ENCODE measurements at regions not wholly inside any gene's neighbourhood (a gene's known extent, or its start where the extent isn't known, plus 50 kb on each side); places are given as distances from the start of the nearest gene placed in this dataset.

DNA sequence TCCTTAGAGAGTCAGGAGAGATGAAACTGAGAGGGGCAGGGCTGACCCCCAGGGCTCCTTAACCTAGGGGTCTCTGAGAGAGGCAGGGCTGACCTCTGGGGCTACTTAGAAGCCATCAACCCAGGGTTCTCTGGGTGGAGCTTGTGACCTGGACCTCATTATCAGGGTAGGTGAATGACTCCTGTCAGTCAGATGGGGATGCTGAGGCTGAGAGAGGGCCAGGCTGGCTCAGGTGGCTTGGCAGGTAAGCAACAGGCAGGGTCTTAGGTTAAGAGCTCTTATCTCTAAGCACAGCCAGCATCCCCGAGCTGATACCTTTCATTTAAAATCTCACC lies 160.9 kb downstream of the PTPRU start:
- Histone ChIP-seq H3K27me3 (no peaks in the 10 kb centered on the region), H3K27ac (no peak overlapping the region), H3K4me3 (no peak overlapping the region), H3K9me3 (peaks cover 0 to 6% of the 10 kb centered on the region in 2 donors), H3K36me3 (no peaks in the 10 kb centered on the region), H3K4me1 (no peaks in the 10 kb centered on the region)
- no peak for DNase-seq (ENCODE audit: low spot score in 2 of 2)
- TF ChIP-seq, protein P1, sequence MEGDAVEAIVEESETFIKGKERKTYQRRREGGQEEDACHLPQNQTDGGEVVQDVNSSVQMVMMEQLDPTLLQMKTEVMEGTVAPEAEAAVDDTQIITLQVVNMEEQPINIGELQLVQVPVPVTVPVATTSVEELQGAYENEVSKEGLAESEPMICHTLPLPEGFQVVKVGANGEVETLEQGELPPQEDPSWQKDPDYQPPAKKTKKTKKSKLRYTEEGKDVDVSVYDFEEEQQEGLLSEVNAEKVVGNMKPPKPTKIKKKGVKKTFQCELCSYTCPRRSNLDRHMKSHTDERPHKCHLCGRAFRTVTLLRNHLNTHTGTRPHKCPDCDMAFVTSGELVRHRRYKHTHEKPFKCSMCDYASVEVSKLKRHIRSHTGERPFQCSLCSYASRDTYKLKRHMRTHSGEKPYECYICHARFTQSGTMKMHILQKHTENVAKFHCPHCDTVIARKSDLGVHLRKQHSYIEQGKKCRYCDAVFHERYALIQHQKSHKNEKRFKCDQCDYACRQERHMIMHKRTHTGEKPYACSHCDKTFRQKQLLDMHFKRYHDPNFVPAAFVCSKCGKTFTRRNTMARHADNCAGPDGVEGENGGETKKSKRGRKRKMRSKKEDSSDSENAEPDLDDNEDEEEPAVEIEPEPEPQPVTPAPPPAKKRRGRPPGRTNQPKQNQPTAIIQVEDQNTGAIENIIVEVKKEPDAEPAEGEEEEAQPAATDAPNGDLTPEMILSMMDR (IDR thresholded peaks at IDR 0.05): no peak
- intact Hi-C loops (cut with DNase I): no loop called here

DNA sequence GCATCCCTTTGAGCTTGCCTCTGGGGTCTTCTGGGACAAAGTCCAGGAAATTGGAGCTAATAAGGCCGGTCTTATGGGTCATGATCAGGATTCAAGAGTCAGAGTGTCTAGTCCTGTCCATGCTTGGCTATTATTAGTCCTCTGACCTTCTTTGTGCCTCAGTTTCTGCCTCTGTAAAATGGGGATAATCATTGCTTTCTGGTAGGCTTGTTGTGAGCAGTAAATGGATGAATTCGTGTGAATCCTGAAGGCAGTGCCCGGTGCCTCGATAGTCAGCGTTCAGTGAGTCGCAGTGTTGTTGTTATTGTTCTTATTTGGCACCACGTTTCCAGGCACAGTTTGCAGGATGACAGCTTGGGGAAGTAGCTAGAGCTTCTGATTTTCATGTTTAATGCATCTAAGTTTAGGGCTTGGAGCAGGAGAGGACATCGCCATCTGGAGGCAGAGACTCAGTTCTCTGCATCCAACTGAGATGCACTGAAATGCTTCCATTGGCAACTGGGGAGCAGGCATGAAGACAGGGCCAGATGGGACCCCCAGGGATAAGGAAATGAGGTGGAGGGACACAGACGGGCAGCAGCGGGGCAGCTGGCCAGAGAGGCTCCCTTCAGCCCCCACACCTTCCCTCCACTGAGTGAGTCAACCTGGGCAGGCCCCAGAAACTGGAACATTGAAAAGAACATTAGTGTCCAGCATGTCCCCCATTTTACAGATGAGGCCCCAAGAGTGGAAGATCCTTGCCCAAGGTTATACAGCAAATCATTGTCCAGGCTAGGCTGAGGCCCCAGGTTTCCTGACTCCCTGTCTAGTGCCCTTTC lies 160.3 kb downstream of the PTPRU start:
- Histone ChIP-seq H3K4me1 (no peaks in the 10 kb centered on the region), H3K27me3 (no peaks in the 10 kb centered on the region), H3K4me3 (no peak overlapping the region), H3K36me3 (no peaks in the 10 kb centered on the region), H3K9me3 (peaks cover 0 to 6% of the 10 kb centered on the region in 2 donors), H3K27ac (no peak overlapping the region)
- TF ChIP-seq, protein P1 (IDR thresholded peaks at IDR 0.05): no peak
- intact Hi-C loops (cut with DNase I): no loop called here
- no peak for DNase-seq (ENCODE audit: low spot score in 2 of 2)

DNA sequence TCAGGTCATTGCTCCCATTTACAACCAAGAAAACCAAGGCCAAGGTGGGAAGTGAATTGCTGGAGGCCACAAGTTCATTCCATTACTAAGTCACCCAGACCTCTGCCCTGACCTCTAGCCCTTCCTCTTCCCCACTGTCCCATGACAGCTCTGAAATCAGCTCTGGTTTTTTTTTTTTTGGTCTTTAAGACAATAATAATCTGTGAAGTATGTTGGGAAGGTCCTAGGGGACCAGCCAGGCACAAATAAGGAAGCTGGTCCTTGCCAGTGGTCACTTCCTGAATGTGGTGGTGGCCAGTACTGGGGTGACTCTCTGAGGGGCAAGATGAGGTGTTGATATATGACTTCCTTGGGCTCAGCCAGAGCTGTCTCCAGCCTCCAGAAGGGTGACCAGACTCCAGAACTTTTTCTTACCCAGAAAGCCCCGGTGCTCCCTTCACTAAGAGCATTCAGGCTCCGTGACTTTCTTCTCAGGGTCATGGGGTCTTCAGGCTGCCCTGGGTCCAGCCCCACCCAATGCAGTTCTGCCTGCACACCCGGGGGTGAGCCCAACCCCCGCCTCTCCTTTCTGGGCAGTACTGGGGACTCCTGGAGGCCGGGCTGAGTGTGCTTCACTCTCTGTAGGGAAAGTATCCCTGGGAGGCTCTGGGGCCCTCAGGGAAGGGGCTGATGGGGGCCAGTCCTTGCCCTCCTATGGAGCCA lies 159.6 kb downstream of the PTPRU start:
- Histone ChIP-seq H3K36me3 (no peaks in the 10 kb centered on the region), H3K4me3 (no peak overlapping the region), H3K27me3 (no peaks in the 10 kb centered on the region), H3K27ac (no peak overlapping the region), H3K4me1 (no peaks in the 10 kb centered on the region), H3K9me3 (peaks cover 0 to 6% of the 10 kb centered on the region in 2 donors)
- no peak for DNase-seq (ENCODE audit: low spot score in 2 of 2)
- TF ChIP-seq, protein P1 (IDR thresholded peaks at IDR 0.05): no peak
- intact Hi-C loops (cut with DNase I): no loop called here

DNA sequence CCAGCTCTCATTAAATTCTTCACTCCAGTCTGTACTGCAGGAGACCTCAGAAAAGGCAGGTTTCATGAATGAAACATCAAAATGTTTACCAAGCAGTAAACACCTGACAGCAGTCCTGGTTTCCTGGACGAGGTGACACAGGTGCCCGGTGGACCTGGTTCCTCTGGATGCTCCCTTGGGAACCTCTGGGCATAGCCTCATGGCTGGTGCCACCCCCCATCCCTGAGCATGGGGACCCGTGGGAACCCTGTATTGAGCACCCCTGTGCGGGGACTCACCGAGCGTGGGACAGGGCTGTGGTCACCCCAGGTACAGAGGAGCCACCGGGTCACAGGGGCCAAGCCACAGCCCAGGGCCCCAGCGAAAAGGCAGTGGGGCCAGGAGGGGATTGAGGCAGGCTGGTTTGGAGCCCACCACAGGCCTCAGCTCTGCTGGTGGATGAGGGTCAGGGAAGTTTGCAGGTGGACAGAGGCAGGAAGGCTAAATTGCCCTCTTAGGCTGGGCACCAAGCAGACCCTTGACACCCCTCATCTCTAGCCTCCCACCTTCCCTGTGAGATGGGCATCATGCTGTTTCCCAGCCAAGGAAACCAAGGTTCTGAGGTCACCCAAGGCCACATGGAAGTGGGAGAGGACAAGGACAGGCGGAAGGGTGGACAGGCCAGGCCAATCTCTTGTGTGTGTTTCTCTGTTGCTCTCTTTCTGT lies 158.4 kb downstream of the PTPRU start:
- Histone ChIP-seq H3K9me3 (peaks cover 0 to 6% of the 10 kb centered on the region in 2 donors), H3K4me3 (no peak overlapping the region), H3K27ac (no peak overlapping the region), H3K36me3 (no peaks in the 10 kb centered on the region), H3K4me1 (no peaks in the 10 kb centered on the region), H3K27me3 (no peaks in the 10 kb centered on the region)
- TF ChIP-seq, protein P1 (IDR thresholded peaks at IDR 0.05): no peak
- intact Hi-C loops (cut with DNase I): no loop called here
- no peak for DNase-seq (ENCODE audit: low spot score in 2 of 2)

DNA sequence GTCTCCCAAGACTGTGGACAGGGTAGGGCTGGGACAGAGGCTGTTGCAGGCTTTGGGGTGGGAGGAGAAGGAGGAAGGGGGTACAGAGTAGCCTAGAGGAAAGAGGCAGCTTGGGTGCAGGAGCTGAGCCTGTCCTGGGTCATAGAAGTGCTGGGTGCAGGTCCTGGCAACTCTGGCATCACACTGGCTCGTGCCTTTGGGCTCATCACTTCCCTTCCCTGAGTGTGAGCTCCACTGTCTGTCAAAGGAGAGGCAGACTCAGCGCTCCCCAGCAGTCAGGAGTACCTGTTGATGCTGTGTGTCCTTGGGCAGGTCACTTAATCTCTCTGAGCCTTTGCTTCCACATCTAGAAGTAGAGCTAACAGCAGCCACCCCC lies 157.1 kb downstream of the PTPRU start:
- no peak for DNase-seq (ENCODE audit: low spot score in 2 of 2)
- intact Hi-C loops (cut with DNase I): no loop called here
- H3K27me3 ChIP-seq: no peaks in the 10 kb centered on the region

More for the DNA sequence above, 157.1 kb downstream of the PTPRU start:
- Histone ChIP-seq H3K36me3 (no peaks in the 10 kb centered on the region), H3K27ac (no peak overlapping the region), H3K4me3 (no peak overlapping the region), H3K4me1 (no peaks in the 10 kb centered on the region), H3K9me3 (no peaks in the 10 kb centered on the region)
- TF ChIP-seq, protein P1 (IDR thresholded peaks at IDR 0.05): no peak
